GM21786 (cell line): ENCODE measurements at regions not wholly inside any gene's neighbourhood (a gene's known extent, or its start where the extent isn't known, plus 50 kb on each side); places are given as distances from the start of the nearest gene placed in this dataset.
"Not testable (repeated sequence)": the region's sequence is repeated elsewhere in the genome, so short reads cannot be mapped to it uniquely, and the experiment has no call there.

Experiments
- ATAC-seq: cut with Tn5 transposase; IDR thresholded peaks from one replicate; pipeline ENCODE4 v1.9.1; 2021; ENCODE audit not compliant: unreplicated experiment

DNA sequence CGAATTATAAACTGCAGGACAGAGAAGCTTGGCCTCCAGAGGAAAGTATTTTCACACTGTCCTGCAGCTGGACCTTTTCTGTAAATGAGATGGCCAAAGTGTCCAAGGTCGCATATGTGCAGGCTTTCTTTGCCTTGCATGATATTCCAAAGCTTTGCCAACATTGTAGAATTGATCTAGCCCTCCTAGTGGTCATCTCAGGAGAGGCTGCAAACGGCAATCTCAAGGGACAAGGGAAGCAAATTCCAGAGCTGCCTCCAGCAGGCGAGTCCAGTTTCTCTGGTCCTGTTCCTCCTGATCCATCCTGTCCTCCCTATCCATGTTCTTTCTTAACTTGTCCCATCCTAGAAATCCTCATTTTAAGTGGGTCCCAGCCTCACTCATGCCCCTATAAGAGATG, 373.4 kb upstream of the PCDH15 start:
- no peak for ATAC-seq

DNA sequence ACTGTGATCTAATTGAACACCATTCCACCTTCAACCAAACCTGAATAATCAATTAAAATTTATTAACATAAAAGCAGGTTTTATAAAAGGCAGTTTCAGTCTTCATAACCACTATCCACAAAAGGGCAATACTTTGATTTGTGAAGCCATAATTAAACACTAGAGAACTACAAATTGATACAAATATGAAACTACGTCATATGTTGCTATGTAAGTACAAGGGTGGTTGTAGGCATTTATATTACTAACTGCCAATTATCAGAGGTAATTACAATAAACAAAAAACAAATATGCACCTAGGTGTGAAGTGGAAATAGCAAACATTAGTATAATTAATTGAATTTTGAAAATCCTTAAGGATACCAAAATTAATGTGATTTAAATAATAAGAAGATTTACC, 368.5 kb upstream of the PCDH15 start:
- ATAC-seq = no peak

DNA sequence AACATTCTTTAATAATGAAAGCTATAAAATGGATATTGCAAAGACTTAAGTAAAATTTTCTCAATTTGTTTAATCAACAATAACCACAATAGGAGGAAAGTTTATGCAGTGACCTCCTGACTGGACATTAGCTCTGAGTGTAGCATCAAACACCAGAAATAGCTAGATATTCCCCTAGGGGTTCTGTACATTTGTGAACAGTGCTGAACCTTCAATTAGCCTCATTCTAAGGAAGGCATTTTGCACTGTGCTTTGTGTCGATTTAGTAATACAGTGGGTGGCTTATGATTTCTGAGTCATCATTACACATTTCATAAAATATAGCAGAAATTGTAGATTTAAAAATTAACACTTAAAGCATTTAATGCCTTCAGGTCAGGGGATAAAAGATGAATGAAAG, 367.3 kb upstream of the PCDH15 start:
- ATAC-seq = no peak

- ATAC-seq = no peak
Measured at GRCh38 chr10:55163388-55163979, 362.5 kb upstream of the PCDH15 start.

GRCh38 chr10:55162321-55162720, 361.3 kb upstream of the PCDH15 start:
- not testable (repeated sequence) for ATAC-seq

GRCh38 chr10:55160655-55161283, 359.7 kb upstream of the PCDH15 start:
- no peak for ATAC-seq

GRCh38 chr10:55158633-55159032, 357.6 kb upstream of the PCDH15 start:
- no peak for ATAC-seq

- ATAC-seq = no peak
Measured at GRCh38 chr10:55146032-55146431, 345.0 kb upstream of the PCDH15 start.

DNA sequence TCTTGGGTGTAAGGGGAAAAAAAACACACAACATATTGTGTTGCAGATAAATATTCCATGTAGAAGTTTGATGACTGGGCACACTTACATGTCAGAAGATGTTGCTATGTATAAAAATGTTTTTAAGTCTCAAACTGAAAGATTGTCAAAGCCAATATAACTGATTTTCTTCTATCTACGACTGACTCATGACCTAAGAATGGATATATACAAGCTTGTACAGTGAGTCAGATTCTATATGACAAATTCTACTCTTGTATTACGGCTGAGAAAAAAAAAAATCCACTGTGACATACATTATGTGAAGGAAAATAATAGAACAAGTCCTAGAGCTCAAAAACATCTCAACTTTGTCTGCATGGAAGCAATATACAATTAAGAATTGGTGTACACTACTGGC, 343.0 kb upstream of the PCDH15 start:
- no peak for ATAC-seq

DNA sequence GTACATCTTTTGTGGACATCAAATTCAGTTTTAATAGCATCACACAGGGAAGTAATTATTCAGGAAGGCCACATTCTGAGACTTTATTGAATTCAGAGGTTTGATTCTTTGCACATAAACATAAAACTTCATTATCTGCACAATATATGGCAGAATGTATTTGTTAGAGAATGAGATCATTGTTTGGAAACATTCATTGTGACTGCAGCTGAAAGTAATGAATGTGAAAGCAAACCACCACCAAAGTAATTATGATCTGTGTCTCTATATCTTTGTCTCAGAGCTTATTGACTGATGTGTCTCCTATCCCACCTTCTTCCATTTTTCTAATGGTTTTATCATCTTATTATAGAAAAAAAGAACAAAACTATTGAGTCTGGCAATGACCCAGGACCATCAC, 340.9 kb upstream of the PCDH15 start:
- no peak for ATAC-seq

GRCh38 chr10:55137063-55137462, 336.0 kb upstream of the PCDH15 start:
- ATAC-seq = no peak

GRCh38 chr10:55104738-55105137, 303.7 kb upstream of the PCDH15 start:
- ATAC-seq = no peak

GRCh38 chr10:55098452-55098851, 297.4 kb upstream of the PCDH15 start:
- ATAC-seq = no peak

GRCh38 chr10:55091691-55092328, 290.8 kb upstream of the PCDH15 start:
- no peak for ATAC-seq

- no peak for ATAC-seq
Measured at GRCh38 chr10:55078121-55078520, 277.1 kb upstream of the PCDH15 start.

GRCh38 chr10:55065185-55065584, 264.2 kb upstream of the PCDH15 start:
- ATAC-seq = no peak

DNA sequence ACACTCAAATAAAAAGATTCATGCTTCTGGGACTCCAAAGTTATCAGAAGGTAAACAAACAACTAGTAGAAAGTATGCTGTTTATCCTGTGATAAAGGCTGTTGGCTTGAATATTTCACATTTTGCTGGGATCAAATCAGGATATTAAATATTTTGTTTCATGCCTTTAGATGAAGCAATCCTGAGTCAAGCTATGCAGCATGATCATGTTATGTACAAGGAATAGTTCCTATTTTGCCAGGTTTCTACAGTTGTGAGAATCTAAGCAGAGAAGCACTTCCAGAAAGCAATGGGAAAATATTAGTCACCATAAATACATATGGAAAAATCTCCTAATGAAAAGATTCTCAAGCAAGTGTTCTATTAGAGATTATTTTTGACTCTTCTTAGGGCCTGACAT, 262.8 kb upstream of the PCDH15 start:
- ATAC-seq = no peak

DNA sequence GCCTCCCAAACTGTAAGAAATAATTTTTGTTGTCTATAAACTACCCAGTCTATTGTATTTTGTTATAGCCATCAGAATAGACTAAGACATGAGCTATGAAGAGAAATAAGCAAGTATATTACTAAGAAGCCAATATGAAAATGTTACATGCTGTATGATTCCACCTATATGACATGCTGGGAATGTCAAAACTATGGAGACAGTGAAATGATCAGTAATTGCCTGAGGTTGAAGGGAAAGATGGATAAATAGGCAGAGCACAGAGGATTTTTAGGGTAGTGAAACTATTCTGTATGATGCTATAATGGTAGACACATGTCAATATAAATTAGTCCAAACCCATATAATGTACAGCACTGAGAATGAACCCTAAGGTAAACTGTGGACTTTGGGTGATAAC, 261.3 kb upstream of the PCDH15 start:
- ATAC-seq = no peak

GRCh38 chr10:55058800-55059199, 257.8 kb upstream of the PCDH15 start:
- no peak for ATAC-seq

DNA sequence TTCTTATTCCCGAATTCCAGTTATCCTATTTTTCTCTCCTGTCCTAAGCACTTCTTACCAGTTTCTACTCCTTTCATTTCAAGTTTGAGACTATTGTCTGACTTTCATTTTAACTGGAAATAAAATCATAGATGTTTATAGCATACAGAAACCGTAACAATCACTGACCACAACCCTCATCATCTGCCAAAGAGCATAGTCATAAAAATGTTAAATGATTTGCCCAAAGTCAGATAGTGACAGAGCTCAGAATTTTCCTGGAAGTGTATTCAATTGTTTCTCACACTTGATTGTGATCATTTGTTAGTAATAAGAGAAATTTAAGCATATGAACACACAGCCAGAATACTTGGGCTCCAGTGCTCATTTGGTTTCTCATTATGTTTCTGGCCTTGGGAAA, 250.5 kb upstream of the PCDH15 start:
- ATAC-seq = no peak

- ATAC-seq = no peak
Measured at GRCh38 chr10:55048830-55049498, 247.9 kb upstream of the PCDH15 start.

DNA sequence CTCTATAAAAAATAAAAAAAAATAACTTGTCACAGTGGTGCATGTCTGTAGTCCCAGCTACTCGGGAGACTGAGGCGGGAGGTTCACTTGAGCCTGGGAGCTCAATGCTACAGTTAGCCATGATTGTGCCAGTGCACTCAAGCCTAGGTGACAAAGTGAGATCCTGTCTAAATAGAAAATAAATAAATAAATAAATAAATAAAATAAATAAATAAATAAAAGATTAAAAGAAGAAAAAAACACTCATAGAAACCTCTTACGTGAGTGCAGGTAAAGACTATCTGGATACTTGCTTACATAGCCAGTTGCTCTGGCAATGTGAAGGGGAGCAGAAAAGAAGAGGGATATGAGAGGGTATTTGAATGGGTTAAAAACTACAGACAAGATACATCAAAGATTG, 242.5 kb upstream of the PCDH15 start:
- no peak for ATAC-seq
